Liver (tissue), 8 donors: ENCODE measurements at regions not wholly inside any gene's neighbourhood (a gene's known extent, or its start where the extent isn't known, plus 50 kb on each side); places are given as distances from the start of the nearest gene placed in this dataset.

Experiments used
- DNase-seq: peaks from one replicate; pipeline ENCODE4 v3.0.0-alpha.2; 2017; ENCODE audit warnings: low spot score
- H3K27ac ChIP-seq, 2 donors: one replicate each; pipeline ENCODE4 v1.7.0; 2013; ENCODE audit warnings: inconsistent platforms in 2 of 2, low read length in 2 of 2, control low read depth in 1 of 2, low read depth in 1 of 2, mild to moderate bottlenecking in 1 of 2
- H3K27me3 ChIP-seq, 4 donors: one replicate each; pipeline versions ENCODE4 v1.6.1 to v1.7.0; 2013; ENCODE audit warnings: low read length in 3 of 4, inconsistent platforms in 1 of 4, mild to moderate bottlenecking in 1 of 4, moderate library complexity in 1 of 4; ENCODE audit not compliant: control insufficient read depth in 4 of 4, insufficient read depth in 4 of 4
- H3K36me3 ChIP-seq, 4 donors: one replicate each; pipeline versions ENCODE4 v1.6.1 to v1.7.0; 2013; ENCODE audit warnings: low read length in 3 of 4, mild to moderate bottlenecking in 3 of 4, low read depth in 1 of 4, moderate library complexity in 1 of 4; ENCODE audit not compliant: control insufficient read depth in 4 of 4, insufficient read depth in 3 of 4
- H3K4me1 ChIP-seq, 4 donors: one replicate each; pipeline versions ENCODE4 v1.6.1 to v1.7.0; 2013; ENCODE audit warnings: low read length in 3 of 4, mild to moderate bottlenecking in 3 of 4, moderate library complexity in 1 of 4; ENCODE audit not compliant: control insufficient read depth in 4 of 4, insufficient read depth in 4 of 4
- H3K4me3 ChIP-seq, 3 donors: one replicate each; pipeline versions ENCODE4 v1.6.1 to v1.7.0; 2013; ENCODE audit warnings: low read length in 3 of 3, control low read depth in 1 of 3, low read depth in 1 of 3, mild to moderate bottlenecking in 1 of 3
- H3K9ac ChIP-seq, 2 donors: one replicate each; pipeline ENCODE4 v1.7.0; 2013; ENCODE audit warnings: low read length in 2 of 2, mild to moderate bottlenecking in 2 of 2, moderate library complexity in 2 of 2, control low read depth in 1 of 2, low read depth in 1 of 2
- H3K9me3 ChIP-seq, 4 donors: one replicate each; pipeline versions ENCODE4 v1.6.1 to v1.7.0; 2013; ENCODE audit warnings: low read length in 3 of 4; ENCODE audit not compliant: control insufficient read depth in 4 of 4
- EGR1 ChIP-seq, 2 donors: IDR thresholded peaks; 2 replicates each; pipeline ENCODE4 v1.6.1; 2016 to 2018; ENCODE audit warnings: antibody characterized with exemption in 2 of 2, low read depth in 2 of 2
- FOXA1 ChIP-seq: IDR thresholded peaks from 2 replicates; pipeline ENCODE4 v1.6.1; 2016; ENCODE audit warnings: antibody characterized with exemption
- FOXA2 ChIP-seq: IDR thresholded peaks from 2 replicates; pipeline ENCODE4 v1.6.1; 2016; ENCODE audit warnings: antibody characterized with exemption
- GABPA ChIP-seq, 2 donors: IDR thresholded peaks in 1 of 2; conservative IDR thresholded peaks in 1 of 2; 2 replicates each; pipeline ENCODE4 v1.6.1; 2016; ENCODE audit warnings: antibody characterized with exemption in 2 of 2, mild to moderate bottlenecking in 1 of 2, moderate library complexity in 1 of 2
- HNF4A ChIP-seq, 2 donors: conservative IDR thresholded peaks; 2 replicates each; pipeline ENCODE4 v1.6.1; 2016; ENCODE audit warnings: antibody characterized with exemption in 2 of 2, mild to moderate bottlenecking in 2 of 2
- HNF4G ChIP-seq: IDR thresholded peaks from 2 replicates; pipeline ENCODE4 v1.6.1; 2016; ENCODE audit warnings: antibody characterized with exemption
- JUND ChIP-seq, 2 donors: IDR thresholded peaks; 2 replicates each; pipeline ENCODE4 v1.6.1; 2016; ENCODE audit warnings: antibody characterized with exemption in 2 of 2
- NR2F2 ChIP-seq: IDR thresholded peaks from 2 replicates; pipeline ENCODE4 v1.6.1; 2016; ENCODE audit warnings: antibody characterized with exemption
- RAD21 ChIP-seq, 2 donors: IDR thresholded peaks; 2 replicates each; pipeline ENCODE4 v1.6.1; 2016; ENCODE audit warnings: antibody characterized with exemption in 2 of 2, mild to moderate bottlenecking in 2 of 2
- RXRA ChIP-seq, 2 donors: IDR thresholded peaks; 2 replicates each; pipeline ENCODE4 v1.6.1; 2017 to 2018; ENCODE audit warnings: antibody characterized with exemption in 2 of 2, mild to moderate bottlenecking in 1 of 2
- SP1 ChIP-seq: IDR thresholded peaks from 2 replicates; pipeline ENCODE4 v1.6.1; 2018; ENCODE audit warnings: antibody characterized with exemption, mild to moderate bottlenecking
- TAF1 ChIP-seq: conservative IDR thresholded peaks from 2 replicates; pipeline ENCODE4 v1.6.1; 2016; ENCODE audit warnings: antibody characterized with exemption, mild to moderate bottlenecking
- YY1 ChIP-seq: IDR thresholded peaks from 2 replicates; pipeline ENCODE4 v1.6.1; 2016; ENCODE audit warnings: antibody characterized with exemption, mild to moderate bottlenecking
- WGBS: extraction: QIAGEN DNeasy Blood & Tissue Kit; methylation state at CpG from one replicate; pipeline ENCODE4 v1.1.7; 2013; 5-methylcytosine and 5-hydroxymethylcytosine counted together
- TF ChIP-seq, protein P1 (sequence below): IDR thresholded peaks from 2 replicates; pipeline ENCODE4 v1.6.1; 2016; ENCODE audit warnings: antibody characterized with exemption, mild to moderate bottlenecking
- TF ChIP-seq, protein P2 (sequence below): IDR thresholded peaks from 2 replicates; pipeline ENCODE4 v1.6.1; 2016; ENCODE audit warnings: antibody characterized with exemption
- TF ChIP-seq, protein P3 (sequence below): IDR thresholded peaks from 2 replicates; pipeline ENCODE4 v1.6.1; 2016; ENCODE audit warnings: antibody characterized with exemption
- TF ChIP-seq, protein P4 (sequence below): IDR thresholded peaks from 2 replicates; pipeline ENCODE4 v1.6.1; 2016; ENCODE audit warnings: antibody characterized with exemption
- TF ChIP-seq, protein P5 (sequence below): fragments of 150-350 bp; IDR thresholded peaks from 2 replicates; pipeline ENCODE4 v1.5.1; 2017; ENCODE audit warnings: improper control_type of control experiment, low read depth, low read length; ENCODE audit not compliant: missing input control
- donor health status: healthy.
- donor health status: healthy.
- donor health status: healthy.
- donor health status: healthy.
- donor health status: healthy.

DNA sequence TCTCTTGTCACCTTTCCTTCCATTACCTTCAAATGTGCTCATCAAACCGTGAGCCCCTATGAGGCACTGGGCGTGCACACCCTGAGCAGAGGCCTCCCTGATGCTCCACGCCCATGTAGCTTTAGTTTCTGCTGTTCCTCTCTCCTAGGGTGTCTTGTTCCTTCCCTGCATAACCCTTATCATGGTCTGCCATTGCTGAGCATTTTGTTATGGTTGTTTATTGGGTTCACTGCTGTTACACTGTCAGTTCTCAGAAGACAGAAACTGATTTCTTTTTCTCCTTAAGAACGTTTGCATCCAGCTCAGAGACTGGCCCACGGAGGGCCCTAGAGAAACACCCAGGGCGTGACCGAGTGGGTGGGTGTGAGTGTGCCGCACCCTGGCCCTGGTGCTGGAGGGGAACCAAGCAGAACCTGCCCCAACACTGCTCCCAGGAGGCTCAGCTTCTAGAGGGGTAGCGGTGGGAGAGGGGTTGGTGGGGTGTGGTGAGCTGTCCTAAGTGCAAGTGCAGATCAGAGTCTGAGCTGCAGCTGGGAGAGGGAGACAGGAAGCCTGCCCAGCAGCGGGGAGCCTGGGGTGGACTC, 61.4 kb upstream of the URI1 start:
- TF ChIP-seq FOXA2 (no peak), TAF1 (no peak), FOXA1 (no peak), YY1 (no peak), JUND (IDR thresholded peaks at IDR 0.05) (no peak), RAD21 (IDR thresholded peaks at IDR 0.05) (no peak), NR2F2 (no peak), HNF4A (conservative IDR thresholded peaks at IDR 0.05) (no peak), HNF4G (no peak), GABPA (IDR thresholded peaks at IDR 0.05 in 1 of 2, conservative IDR thresholded peaks at IDR 0.05 in 1 of 2) (no peak), RXRA (IDR thresholded peaks at IDR 0.05) (no peak)
- TF ChIP-seq, protein P1, sequence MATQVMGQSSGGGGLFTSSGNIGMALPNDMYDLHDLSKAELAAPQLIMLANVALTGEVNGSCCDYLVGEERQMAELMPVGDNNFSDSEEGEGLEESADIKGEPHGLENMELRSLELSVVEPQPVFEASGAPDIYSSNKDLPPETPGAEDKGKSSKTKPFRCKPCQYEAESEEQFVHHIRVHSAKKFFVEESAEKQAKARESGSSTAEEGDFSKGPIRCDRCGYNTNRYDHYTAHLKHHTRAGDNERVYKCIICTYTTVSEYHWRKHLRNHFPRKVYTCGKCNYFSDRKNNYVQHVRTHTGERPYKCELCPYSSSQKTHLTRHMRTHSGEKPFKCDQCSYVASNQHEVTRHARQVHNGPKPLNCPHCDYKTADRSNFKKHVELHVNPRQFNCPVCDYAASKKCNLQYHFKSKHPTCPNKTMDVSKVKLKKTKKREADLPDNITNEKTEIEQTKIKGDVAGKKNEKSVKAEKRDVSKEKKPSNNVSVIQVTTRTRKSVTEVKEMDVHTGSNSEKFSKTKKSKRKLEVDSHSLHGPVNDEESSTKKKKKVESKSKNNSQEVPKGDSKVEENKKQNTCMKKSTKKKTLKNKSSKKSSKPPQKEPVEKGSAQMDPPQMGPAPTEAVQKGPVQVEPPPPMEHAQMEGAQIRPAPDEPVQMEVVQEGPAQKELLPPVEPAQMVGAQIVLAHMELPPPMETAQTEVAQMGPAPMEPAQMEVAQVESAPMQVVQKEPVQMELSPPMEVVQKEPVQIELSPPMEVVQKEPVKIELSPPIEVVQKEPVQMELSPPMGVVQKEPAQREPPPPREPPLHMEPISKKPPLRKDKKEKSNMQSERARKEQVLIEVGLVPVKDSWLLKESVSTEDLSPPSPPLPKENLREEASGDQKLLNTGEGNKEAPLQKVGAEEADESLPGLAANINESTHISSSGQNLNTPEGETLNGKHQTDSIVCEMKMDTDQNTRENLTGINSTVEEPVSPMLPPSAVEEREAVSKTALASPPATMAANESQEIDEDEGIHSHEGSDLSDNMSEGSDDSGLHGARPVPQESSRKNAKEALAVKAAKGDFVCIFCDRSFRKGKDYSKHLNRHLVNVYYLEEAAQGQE, result no peak
- TF ChIP-seq, protein P2, sequence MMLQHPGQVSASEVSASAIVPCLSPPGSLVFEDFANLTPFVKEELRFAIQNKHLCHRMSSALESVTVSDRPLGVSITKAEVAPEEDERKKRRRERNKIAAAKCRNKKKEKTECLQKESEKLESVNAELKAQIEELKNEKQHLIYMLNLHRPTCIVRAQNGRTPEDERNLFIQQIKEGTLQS, result no peak
- TF ChIP-seq, protein P3, sequence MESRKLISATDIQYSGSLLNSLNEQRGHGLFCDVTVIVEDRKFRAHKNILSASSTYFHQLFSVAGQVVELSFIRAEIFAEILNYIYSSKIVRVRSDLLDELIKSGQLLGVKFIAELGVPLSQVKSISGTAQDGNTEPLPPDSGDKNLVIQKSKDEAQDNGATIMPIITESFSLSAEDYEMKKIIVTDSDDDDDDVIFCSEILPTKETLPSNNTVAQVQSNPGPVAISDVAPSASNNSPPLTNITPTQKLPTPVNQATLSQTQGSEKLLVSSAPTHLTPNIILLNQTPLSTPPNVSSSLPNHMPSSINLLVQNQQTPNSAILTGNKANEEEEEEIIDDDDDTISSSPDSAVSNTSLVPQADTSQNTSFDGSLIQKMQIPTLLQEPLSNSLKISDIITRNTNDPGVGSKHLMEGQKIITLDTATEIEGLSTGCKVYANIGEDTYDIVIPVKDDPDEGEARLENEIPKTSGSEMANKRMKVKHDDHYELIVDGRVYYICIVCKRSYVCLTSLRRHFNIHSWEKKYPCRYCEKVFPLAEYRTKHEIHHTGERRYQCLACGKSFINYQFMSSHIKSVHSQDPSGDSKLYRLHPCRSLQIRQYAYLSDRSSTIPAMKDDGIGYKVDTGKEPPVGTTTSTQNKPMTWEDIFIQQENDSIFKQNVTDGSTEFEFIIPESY, result no peak
- TF ChIP-seq, protein P4, sequence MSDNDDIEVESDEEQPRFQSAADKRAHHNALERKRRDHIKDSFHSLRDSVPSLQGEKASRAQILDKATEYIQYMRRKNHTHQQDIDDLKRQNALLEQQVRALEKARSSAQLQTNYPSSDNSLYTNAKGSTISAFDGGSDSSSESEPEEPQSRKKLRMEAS, result no peak
- peaks cover 0 to 9% (median 5%) of the 10 kb centered on the region in 4 donors for H3K27me3 ChIP-seq
- H3K9ac ChIP-seq, result no peak overlapping the region
- no peaks in the 10 kb centered on the region for H3K9me3 ChIP-seq
- H3K4me3 ChIP-seq, result no peak overlapping the region
- no peak for DNase-seq
- H3K27ac ChIP-seq, result no peak overlapping the region
- WGBS, result 64% methylated on average over 10 of the region's 10 CpGs
- no peaks in the 10 kb centered on the region for H3K36me3 ChIP-seq
- no peaks in the 10 kb centered on the region for H3K4me1 ChIP-seq

DNA sequence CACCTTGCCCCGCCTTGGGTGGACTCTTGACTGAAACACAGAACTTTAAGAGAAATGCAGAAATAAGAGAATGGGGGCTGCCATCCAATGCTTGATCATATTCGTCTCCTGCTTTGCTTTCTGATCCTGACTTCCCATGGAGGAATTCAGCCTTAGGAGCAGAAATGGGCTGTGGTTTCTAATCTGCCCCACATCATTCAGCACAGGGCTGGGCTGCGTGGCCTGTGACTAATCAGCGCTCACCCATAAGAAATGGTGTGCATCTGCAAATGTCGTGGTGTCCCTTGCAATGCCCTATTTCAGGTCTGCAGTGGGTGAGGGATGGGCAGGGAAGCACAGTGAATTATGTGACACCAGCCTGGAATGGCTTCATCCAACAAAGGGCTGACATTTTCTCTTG, 60.7 kb upstream of the URI1 start:
- Histone ChIP-seq H3K36me3 (no peaks in the 10 kb centered on the region), H3K9me3 (no peaks in the 10 kb centered on the region), H3K9ac (no peak overlapping the region), H3K4me1 (no peaks in the 10 kb centered on the region), H3K27ac (no peak overlapping the region), H3K4me3 (no peak overlapping the region), H3K27me3 (peaks cover 0 to 9% (median 5%) of the 10 kb centered on the region in 4 donors)
- TF ChIP-seq FOXA2 (no peak), HNF4G (no peak), RXRA (IDR thresholded peaks at IDR 0.05) (no peak), HNF4A (conservative IDR thresholded peaks at IDR 0.05) (no peak), NR2F2 (no peak), EGR1 (IDR thresholded peaks at IDR 0.05; ENCODE audit: low read depth in 2 of 2) (no peak), FOXA1 (no peak), GABPA (IDR thresholded peaks at IDR 0.05 in 1 of 2, conservative IDR thresholded peaks at IDR 0.05 in 1 of 2) (no peak), TAF1 (no peak), SP1 (no peak), YY1 (no peak)
- TF ChIP-seq, protein P5, sequence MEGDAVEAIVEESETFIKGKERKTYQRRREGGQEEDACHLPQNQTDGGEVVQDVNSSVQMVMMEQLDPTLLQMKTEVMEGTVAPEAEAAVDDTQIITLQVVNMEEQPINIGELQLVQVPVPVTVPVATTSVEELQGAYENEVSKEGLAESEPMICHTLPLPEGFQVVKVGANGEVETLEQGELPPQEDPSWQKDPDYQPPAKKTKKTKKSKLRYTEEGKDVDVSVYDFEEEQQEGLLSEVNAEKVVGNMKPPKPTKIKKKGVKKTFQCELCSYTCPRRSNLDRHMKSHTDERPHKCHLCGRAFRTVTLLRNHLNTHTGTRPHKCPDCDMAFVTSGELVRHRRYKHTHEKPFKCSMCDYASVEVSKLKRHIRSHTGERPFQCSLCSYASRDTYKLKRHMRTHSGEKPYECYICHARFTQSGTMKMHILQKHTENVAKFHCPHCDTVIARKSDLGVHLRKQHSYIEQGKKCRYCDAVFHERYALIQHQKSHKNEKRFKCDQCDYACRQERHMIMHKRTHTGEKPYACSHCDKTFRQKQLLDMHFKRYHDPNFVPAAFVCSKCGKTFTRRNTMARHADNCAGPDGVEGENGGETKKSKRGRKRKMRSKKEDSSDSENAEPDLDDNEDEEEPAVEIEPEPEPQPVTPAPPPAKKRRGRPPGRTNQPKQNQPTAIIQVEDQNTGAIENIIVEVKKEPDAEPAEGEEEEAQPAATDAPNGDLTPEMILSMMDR, result no peak
- TF ChIP-seq, protein P1, result no peak
- TF ChIP-seq, protein P4, result no peak
- DNase-seq, result no peak
- WGBS, result 87% methylated on average over 5 of the region's 5 CpGs
